ENCODE measurements at regions not wholly inside any gene's neighbourhood (a gene's known extent, or its start where the extent isn't known, plus 50 kb on each side); places are given as distances from the start of the nearest gene placed in this dataset.

DNA sequence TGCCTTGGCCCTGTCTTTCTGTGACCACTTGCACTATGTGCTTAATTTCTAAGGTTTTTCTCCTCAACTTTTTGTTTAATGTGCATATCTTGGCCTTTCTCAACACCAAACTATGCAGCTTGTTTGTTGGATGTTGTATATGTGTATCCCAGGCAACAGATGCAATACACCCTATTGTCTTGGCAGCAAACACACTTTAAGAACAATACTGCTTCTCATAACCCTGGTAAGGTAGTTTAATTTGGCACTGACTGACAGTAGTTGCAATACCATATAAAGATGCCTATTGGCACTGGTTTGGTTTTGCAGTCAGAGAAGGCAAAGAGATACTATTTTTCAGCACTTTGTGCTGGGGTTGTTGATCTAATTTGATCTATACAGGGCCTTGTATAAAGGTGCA, 360.7 kb upstream of the CWC22 start:
- intact Hi-C loops (cut with micrococcal nuclease) = loop anchor here (1.0 to 10.0 kb wide), 8 partner anchors 73 to 634 kb away; partner anchors contain the start of gene UBE2E3
- no peaks in the 10 kb centered on the region for H3K36me3 ChIP-seq (ENCODE audit: low read depth, low read length)
- H3K9me3 ChIP-seq (ENCODE audit: low read length) = no peaks in the 10 kb centered on the region
- no peaks in the 10 kb centered on the region for H3K27me3 ChIP-seq (ENCODE audit: low read length)
- peaks cover 25% of the 10 kb centered on the region for H3K4me1 ChIP-seq (ENCODE audit: insufficient read depth, low read length)
- TF ChIP-seq, protein P1, sequence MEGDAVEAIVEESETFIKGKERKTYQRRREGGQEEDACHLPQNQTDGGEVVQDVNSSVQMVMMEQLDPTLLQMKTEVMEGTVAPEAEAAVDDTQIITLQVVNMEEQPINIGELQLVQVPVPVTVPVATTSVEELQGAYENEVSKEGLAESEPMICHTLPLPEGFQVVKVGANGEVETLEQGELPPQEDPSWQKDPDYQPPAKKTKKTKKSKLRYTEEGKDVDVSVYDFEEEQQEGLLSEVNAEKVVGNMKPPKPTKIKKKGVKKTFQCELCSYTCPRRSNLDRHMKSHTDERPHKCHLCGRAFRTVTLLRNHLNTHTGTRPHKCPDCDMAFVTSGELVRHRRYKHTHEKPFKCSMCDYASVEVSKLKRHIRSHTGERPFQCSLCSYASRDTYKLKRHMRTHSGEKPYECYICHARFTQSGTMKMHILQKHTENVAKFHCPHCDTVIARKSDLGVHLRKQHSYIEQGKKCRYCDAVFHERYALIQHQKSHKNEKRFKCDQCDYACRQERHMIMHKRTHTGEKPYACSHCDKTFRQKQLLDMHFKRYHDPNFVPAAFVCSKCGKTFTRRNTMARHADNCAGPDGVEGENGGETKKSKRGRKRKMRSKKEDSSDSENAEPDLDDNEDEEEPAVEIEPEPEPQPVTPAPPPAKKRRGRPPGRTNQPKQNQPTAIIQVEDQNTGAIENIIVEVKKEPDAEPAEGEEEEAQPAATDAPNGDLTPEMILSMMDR (conservative IDR thresholded peaks at IDR 0.05; ENCODE audit: low read depth, low read length) = no peak
- no peak for TF ChIP-seq EZH2phosphoT487 (IDR thresholded peaks at IDR 0.05; ENCODE audit: borderline replicate concordance, low read length)
- TF ChIP-seq EZH2 (IDR thresholded peaks at IDR 0.05; ENCODE audit: low read length, unreplicated experiment) = no peak
- no TSS peak for BruUV-seq (replicated peaks)
- CTCF ChIA-PET = no interaction called here
- H3K79me2 ChIP-seq (ENCODE audit: low read length) = no peaks in the 10 kb centered on the region
- no peak overlapping the region for H3K4me2 ChIP-seq (ENCODE audit: low read length)
- H3K9ac ChIP-seq (ENCODE audit: low read length) = peak overlapping the region; percentile 22; the same call in 1 of the 2 replicates
- no peak overlapping the region for H3K4me3 ChIP-seq (ENCODE audit: low read length)
- POLR2A ChIA-PET (ENCODE audit: unreplicated experiment) = no interaction called here
- no peak overlapping the region for H2AFZ ChIP-seq (ENCODE audit: low read length)
- peak overlapping the region; percentile 71 for H3K27ac ChIP-seq (ENCODE audit: low read length)
- H4K20me1 ChIP-seq (ENCODE audit: low read length) = no peaks in the 10 kb centered on the region
- peak; percentile 68 for DNase-seq
- ATAC-seq = peak; percentile 93
- H3F3A ChIP-seq (ENCODE audit: low read length, unreplicated experiment) = no peaks in the 10 kb centered on the region
- no peaks in the 10 kb centered on the region for H3K9me2 ChIP-seq (replicated peaks; ENCODE audit: low read length)

DNA sequence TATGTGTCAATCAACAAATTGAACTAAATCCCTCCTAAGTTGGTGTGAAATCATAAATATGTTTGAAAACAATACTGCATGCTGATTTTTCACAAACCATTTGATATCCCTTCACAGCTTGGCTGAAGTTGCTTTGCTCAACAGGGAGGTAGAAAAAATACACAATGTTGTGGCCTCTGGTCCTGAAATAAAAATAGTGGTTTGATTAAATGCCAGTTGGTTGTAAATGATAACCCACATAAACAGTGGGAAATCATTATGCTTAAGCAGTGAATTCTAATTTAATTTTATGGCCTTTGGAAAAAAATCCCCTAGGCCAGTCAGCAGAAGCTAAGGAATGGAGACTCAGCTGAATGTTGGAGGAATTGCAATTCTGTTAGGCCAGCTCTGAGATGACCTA, 359.4 kb upstream of the CWC22 start:
- H3K9me3 ChIP-seq (ENCODE audit: low read length) = no peaks in the 10 kb centered on the region
- H3K79me2 ChIP-seq (ENCODE audit: low read length) = no peaks in the 10 kb centered on the region
- no peaks in the 10 kb centered on the region for H4K20me1 ChIP-seq (ENCODE audit: low read length)
- H3F3A ChIP-seq (ENCODE audit: low read length, unreplicated experiment) = no peaks in the 10 kb centered on the region
- H3K4me1 ChIP-seq (ENCODE audit: insufficient read depth, low read length) = peaks cover 25% of the 10 kb centered on the region
- H3K4me3 ChIP-seq (ENCODE audit: low read length) = no peak overlapping the region
- CTCF ChIA-PET = no interaction called here
- no peak for DNase-seq
- POLR2A ChIA-PET (ENCODE audit: unreplicated experiment) = no interaction called here
- no peak for ATAC-seq
- H3K27ac ChIP-seq (ENCODE audit: low read length) = no peak overlapping the region
- H3K4me2 ChIP-seq (ENCODE audit: low read length) = no peak overlapping the region
- H2AFZ ChIP-seq (ENCODE audit: low read length) = no peak overlapping the region
- no peaks in the 10 kb centered on the region for H3K9me2 ChIP-seq (replicated peaks; ENCODE audit: low read length)
- TF ChIP-seq, protein P1 (conservative IDR thresholded peaks at IDR 0.05; ENCODE audit: low read depth, low read length) = no peak
- no peak for TF ChIP-seq EZH2 (IDR thresholded peaks at IDR 0.05; ENCODE audit: low read length, unreplicated experiment)
- TF ChIP-seq EZH2phosphoT487 (IDR thresholded peaks at IDR 0.05; ENCODE audit: borderline replicate concordance, low read length) = no peak
- H3K27me3 ChIP-seq (ENCODE audit: low read length) = no peaks in the 10 kb centered on the region
- H3K9ac ChIP-seq (ENCODE audit: low read length) = no peak overlapping the region
- H3K36me3 ChIP-seq (ENCODE audit: low read depth, low read length) = no peaks in the 10 kb centered on the region
- intact Hi-C loops (cut with micrococcal nuclease) = loop anchor here (5.0 to 10.0 kb wide), 7 partner anchors 72 to 636 kb away; partner anchors contain the start of gene UBE2E3
- no TSS peak for BruUV-seq (replicated peaks)

GRCh38 chr2:180364719-180365118, 357.6 kb upstream of the CWC22 start:
- H2AFZ ChIP-seq (ENCODE audit: low read length) = no peak overlapping the region
- no peaks in the 10 kb centered on the region for H3K9me2 ChIP-seq (replicated peaks; ENCODE audit: low read length)
- H3K9me3 ChIP-seq (ENCODE audit: low read length) = no peaks in the 10 kb centered on the region
- H3K4me2 ChIP-seq (ENCODE audit: low read length) = no peak overlapping the region
- H3K79me2 ChIP-seq (ENCODE audit: low read length) = no peaks in the 10 kb centered on the region
- DNase-seq (no peak), ATAC-seq (no peak)
- H4K20me1 ChIP-seq (ENCODE audit: low read length) = no peaks in the 10 kb centered on the region
- BruUV-seq (replicated peaks) = no TSS peak
- intact Hi-C loops (cut with micrococcal nuclease) = loop anchor here (5.0 to 10.0 kb wide), 7 partner anchors 70 to 638 kb away; partner anchors contain the start of gene UBE2E3
- no peaks in the 10 kb centered on the region for H3F3A ChIP-seq (ENCODE audit: low read length, unreplicated experiment)
- no peak overlapping the region for H3K27ac ChIP-seq (ENCODE audit: low read length)
- no peak overlapping the region for H3K9ac ChIP-seq (ENCODE audit: low read length)
- H3K4me3 ChIP-seq (ENCODE audit: low read length) = no peak overlapping the region
- H3K4me1 ChIP-seq (ENCODE audit: insufficient read depth, low read length) = peaks cover 25% of the 10 kb centered on the region
- H3K36me3 ChIP-seq (ENCODE audit: low read depth, low read length) = no peaks in the 10 kb centered on the region
- CTCF ChIA-PET = no interaction called here
- no peaks in the 10 kb centered on the region for H3K27me3 ChIP-seq (ENCODE audit: low read length)
- POLR2A ChIA-PET (ENCODE audit: unreplicated experiment) = no interaction called here
- no peak for TF ChIP-seq EZH2phosphoT487 (IDR thresholded peaks at IDR 0.05; ENCODE audit: borderline replicate concordance, low read length)
- TF ChIP-seq, protein P1 (conservative IDR thresholded peaks at IDR 0.05; ENCODE audit: low read depth, low read length) = no peak
- TF ChIP-seq EZH2 (IDR thresholded peaks at IDR 0.05; ENCODE audit: low read length, unreplicated experiment) = no peak
